IMR-90 (cell line): ENCODE measurements at regions not wholly inside any gene's neighbourhood (a gene's known extent, or its start where the extent isn't known, plus 50 kb on each side); places are given as distances from the start of the nearest gene placed in this dataset.

Source experiments
- ATAC-seq: fragments of 200-7000 bp; cut with Tn5 transposase; 2 replicates; pipeline ENCODE4 v1.9.1; 2020; ENCODE audit warnings: low read depth, mild to moderate bottlenecking, moderate library complexity
- BruUV-seq: library from RNA; stranded (reverse); fragments of 400-500 nt; replicated peaks from 2 replicates; lab custom pipeline; 2021; lab: Mats Ljungman, UMichigan
- CTCF ChIA-PET: fragments of 300-600 bp; formaldehyde crosslinking; extraction: SDS; loops from one replicate; lab custom pipeline; 2021; ENCODE audit warnings: antibody characterized with exemption; lab: Yijun Ruan, JAX
- POLR2A ChIA-PET: fragments of 300-600 bp; sonication (Branson Sonifier 250); formaldehyde crosslinking; loops from one replicate; lab custom pipeline; 2022; ENCODE audit warnings: antibody characterized with exemption; ENCODE audit not compliant: unreplicated experiment; lab: Charles Lee
- DNase-seq: peaks from one replicate; pipeline ENCODE4 v3.0.0; 2013
- H2AFZ ChIP-seq: replicated peaks from 2 replicates; pipeline ENCODE3; 2013; ENCODE audit warnings: low read length, mild to moderate bottlenecking; ENCODE audit not compliant: poor library complexity
- H2AK5ac ChIP-seq: 2 replicates; pipeline ENCODE4 v1.6.1; 2013; ENCODE audit warnings: low read depth, low read length, inconsistent platforms
- H2AK9ac ChIP-seq: replicated peaks from 2 replicates; pipeline ENCODE3; 2013; ENCODE audit warnings: mild to moderate bottlenecking, low read depth, low read length, moderate library complexity; ENCODE audit not compliant: poor library complexity
- H2BK120ac ChIP-seq: 2 replicates; pipeline ENCODE4 v1.6.1; 2013; ENCODE audit warnings: low read depth, low read length, inconsistent platforms
- H2BK15ac ChIP-seq: 3 replicates; pipeline ENCODE4 v1.6.1; 2013; ENCODE audit warnings: low read depth, low read length, inconsistent platforms
- H2BK20ac ChIP-seq: 2 replicates; pipeline ENCODE4 v1.6.1; 2013; ENCODE audit warnings: low read depth, mild to moderate bottlenecking, inconsistent platforms, low read length, moderate library complexity
- H2BK5ac ChIP-seq: 2 replicates; pipeline ENCODE4 v1.6.1; 2013; ENCODE audit warnings: mild to moderate bottlenecking, low read depth, low read length, inconsistent platforms; ENCODE audit not compliant: poor library complexity, severe bottlenecking
- H3K14ac ChIP-seq: replicated peaks from 2 replicates; pipeline ENCODE4 v1.6.1; 2013; ENCODE audit warnings: low read depth, low read length, inconsistent platforms
- H3K18ac ChIP-seq: 2 replicates; pipeline ENCODE4 v1.6.1; 2013; ENCODE audit warnings: low read depth, low read length, control low read depth
- H3K23ac ChIP-seq: 2 replicates; pipeline ENCODE4 v1.6.1; 2013; ENCODE audit warnings: low read depth, low read length, inconsistent platforms
- H3K27ac ChIP-seq: 2 replicates; pipeline ENCODE4 v1.5.1; 2013; ENCODE audit warnings: mild to moderate bottlenecking, control low read depth, low read length; ENCODE audit not compliant: insufficient read depth
- H3K27me3 ChIP-seq: 2 replicates; pipeline ENCODE4 v1.6.1; 2013; ENCODE audit warnings: low read length; ENCODE audit not compliant: control insufficient read depth, insufficient read depth
- H3K36me3 ChIP-seq: 2 replicates; pipeline ENCODE4 v1.6.1; 2013; ENCODE audit warnings: low read length, mixed read lengths; ENCODE audit not compliant: control insufficient read depth, insufficient read depth
- H3K4ac ChIP-seq: 2 replicates; pipeline ENCODE4 v1.6.1; 2013; ENCODE audit warnings: low read depth, low read length, inconsistent platforms
- H3K4me1 ChIP-seq: 2 replicates; pipeline ENCODE4 v1.6.1; 2013; ENCODE audit warnings: low read length, mixed read lengths; ENCODE audit not compliant: control insufficient read depth, insufficient read depth
- H3K4me2 ChIP-seq: 2 replicates; pipeline ENCODE4 v1.6.1; 2013; ENCODE audit warnings: low read depth, mild to moderate bottlenecking, control low read depth, low read length, moderate library complexity
- H3K4me3 ChIP-seq: 2 replicates; pipeline ENCODE4 v1.5.1; 2013; ENCODE audit warnings: low read depth, mild to moderate bottlenecking, control low read depth, low read length, moderate library complexity; ENCODE audit not compliant: insufficient read depth
- H3K56ac ChIP-seq: 2 replicates; pipeline ENCODE4 v1.6.1; 2013; ENCODE audit warnings: low read length, inconsistent platforms; ENCODE audit not compliant: insufficient read depth; ENCODE audit errors: extremely low read depth
- H3K79me1 ChIP-seq, 2 experiments: 2 replicates each; pipeline ENCODE4 v1.6.1; 2013; ENCODE audit warnings: low read length in 2 of 2, inconsistent platforms in 1 of 2, low read depth in 1 of 2
- H3K9ac ChIP-seq: 2 replicates; pipeline ENCODE4 v1.6.1; 2013; ENCODE audit warnings: low read depth, low read length, control low read depth
- H3K9me1 ChIP-seq: 2 replicates; pipeline ENCODE4 v1.6.1; 2013; ENCODE audit warnings: low read length, inconsistent platforms; ENCODE audit not compliant: insufficient read depth
- H3K9me3 ChIP-seq: 2 replicates; pipeline ENCODE4 v1.6.1; 2013; ENCODE audit warnings: low read length; ENCODE audit not compliant: control insufficient read depth, insufficient read depth
- H4K20me1 ChIP-seq: 2 replicates; pipeline ENCODE4 v1.6.1; 2013; ENCODE audit warnings: low read length, inconsistent platforms; ENCODE audit not compliant: insufficient read depth
- H4K5ac ChIP-seq: 2 replicates; pipeline ENCODE4 v1.6.1; 2013; ENCODE audit warnings: mild to moderate bottlenecking, low read depth, low read length, control low read depth
- H4K8ac ChIP-seq, 2 experiments: 2 replicates each; pipeline ENCODE4 v1.6.1; 2013; ENCODE audit warnings: low read depth in 2 of 2, low read length in 2 of 2, control low read depth in 1 of 2, inconsistent platforms in 1 of 2
- H4K91ac ChIP-seq: 2 replicates; pipeline ENCODE4 v1.6.1; 2013; ENCODE audit warnings: low read depth, low read length, inconsistent platforms; ENCODE audit not compliant: insufficient read depth
- CEBPB ChIP-seq: IDR thresholded peaks from 2 replicates; pipeline ENCODE4 v1.6.1; 2012; ENCODE audit warnings: low read depth, low read length, improper control_type of control experiment
- CHD1 ChIP-seq: IDR thresholded peaks from 2 replicates; pipeline ENCODE4 v1.6.1; 2012; ENCODE audit warnings: low read depth, low read length, improper control_type of control experiment
- CTCF ChIP-seq: conservative IDR thresholded peaks from 2 replicates; pipeline ENCODE4 v1.5.1; 2012; ENCODE audit warnings: mild to moderate bottlenecking, low read depth, low read length, improper control_type of control experiment
- ELK1 ChIP-seq: fragments of 150-350 bp; IDR thresholded peaks from 2 replicates; pipeline ENCODE4 v1.6.1; 2016; ENCODE audit warnings: low read depth, mild to moderate bottlenecking, low read length, moderate library complexity, borderline replicate concordance
- MAFK ChIP-seq: IDR thresholded peaks from 2 replicates; pipeline ENCODE4 v1.6.1; 2012; ENCODE audit warnings: low read depth, low read length, improper control_type of control experiment
- MXI1 ChIP-seq: IDR thresholded peaks from 2 replicates; pipeline ENCODE4 v1.6.1; 2012; ENCODE audit warnings: low read depth, mild to moderate bottlenecking, low read length, moderate library complexity, borderline replicate concordance
- RAD21 ChIP-seq: IDR thresholded peaks from 2 replicates; pipeline ENCODE4 v1.6.1; 2012; ENCODE audit warnings: low read length, improper control_type of control experiment
- RFX5 ChIP-seq: IDR thresholded peaks from 2 replicates; pipeline ENCODE4 v1.8.0; 2012; ENCODE audit warnings: low read depth, mild to moderate bottlenecking, low read length, moderate library complexity
- USF2 ChIP-seq: fragments of 150-350 bp; IDR thresholded peaks from 2 replicates; pipeline ENCODE4 v1.6.1; 2017; ENCODE audit warnings: mild to moderate bottlenecking, antibody characterized with exemption, low read length, low read depth
- WGBS, 2 experiments: methylation state at CpG; one replicate each; pipeline versions ENCODE4 v1.1.5 to v1.1.7; 2013; ENCODE audit warnings: missing lambda C conversion rate in 2 of 2; ENCODE audit not compliant: insufficient read length in 1 of 2; ENCODE audit errors: extremely low coverage in 2 of 2; 5-methylcytosine and 5-hydroxymethylcytosine counted together
- dilution Hi-C: fragments of 300-500 bp; cut with HindIII; formaldehyde crosslinking; loops from one replicate; pipeline ENCODE4 v1.14.3; 2018; ENCODE audit warnings: low sequenced_read_pairs; ENCODE audit not compliant: unreplicated experiment
- in situ Hi-C: fragments of 300-500 bp; cut with MboI; formaldehyde crosslinking; loops from 3 replicates; pipeline ENCODE4 v1.14.3; 2019; ENCODE audit warnings: low sequenced_read_pairs, inconsistent platforms, mixed read lengths
- intact Hi-C: fragments of 100-400 bp; cut with micrococcal nuclease; formaldehyde crosslinking; loops from 2 replicates; pipeline ENCODE4 v1.10.0; 2022

- no peak overlapping the region for H3K4ac ChIP-seq
- no peaks in the 10 kb centered on the region for H3K27me3 ChIP-seq
- no peak overlapping the region for H3K4me2 ChIP-seq
- H3K9me1 ChIP-seq, result no peaks in the 10 kb centered on the region
- no peak overlapping the region for H3K9ac ChIP-seq
- dilution Hi-C loops, result no loop called here
- no peak overlapping the region for H3K4me3 ChIP-seq
- no peaks in the 10 kb centered on the region for H3K4me1 ChIP-seq
- no peaks in the 10 kb centered on the region for H3K79me1 ChIP-seq
- H2AK9ac ChIP-seq, result no peak overlapping the region
- no peak overlapping the region for H4K8ac ChIP-seq
- H3K23ac ChIP-seq, result no peak overlapping the region
- no peak overlapping the region for H2BK5ac ChIP-seq
- no peak overlapping the region for H2AK5ac ChIP-seq
- in situ Hi-C loops, result no loop called here
- no peak overlapping the region for H2BK15ac ChIP-seq
- ATAC-seq (no peak), DNase-seq (no peak)
- TF ChIP-seq RAD21, result no peak
- no peak for TF ChIP-seq CEBPB
- no peak for TF ChIP-seq MAFK
- no peak for TF ChIP-seq ELK1
- no peak for TF ChIP-seq CHD1
- TF ChIP-seq RFX5, result no peak
- TF ChIP-seq CTCF, result no peak
- no peak for TF ChIP-seq MXI1
- TF ChIP-seq USF2, result no peak
- H4K20me1 ChIP-seq, result no peaks in the 10 kb centered on the region
- BruUV-seq, result no TSS peak
- no peaks in the 10 kb centered on the region for H3K36me3 ChIP-seq
- no peak overlapping the region for H2BK20ac ChIP-seq
- no peaks in the 10 kb centered on the region; the same call in 1 of the 2 replicates for H3K9me3 ChIP-seq
- intact Hi-C loops, result no loop called here
- H2BK120ac ChIP-seq, result no peak overlapping the region
- ChIA-PET POLR2A (no interaction called here), CTCF (no interaction called here)
- no peak overlapping the region for H3K18ac ChIP-seq
- H3K56ac ChIP-seq, result no peak overlapping the region
- H2AFZ ChIP-seq, result no peak overlapping the region
- no peak overlapping the region for H4K5ac ChIP-seq
- no peak overlapping the region for H4K91ac ChIP-seq
- no peak overlapping the region for H3K27ac ChIP-seq
- no CpG with 5 or more reads among the region's 4 CpGs for WGBS, 2 experiments
- H3K14ac ChIP-seq, result no peak overlapping the region
These were observed 386.6 kb downstream of the NPIPA8 start for GRCh38 chr16:17949982-17950250.
